Progenitor cell of endocrine pancreas (in vitro differentiated cells): ENCODE measurements at regions not wholly inside any gene's neighbourhood (a gene's known extent, or its start where the extent isn't known, plus 50 kb on each side); places are given as distances from the start of the nearest gene placed in this dataset.

Source experiments
- DNase-seq: peaks from one replicate; pipeline ENCODE4 v3.0.0; 2021; ENCODE audit warnings: low spot score; ENCODE audit not compliant: unreplicated experiment
- H3K27ac Mint-ChIP-seq: 2 replicates; pipeline ENCODE4 v1.8.0; 2021; ENCODE audit warnings: mild to moderate bottlenecking, moderate library complexity, mixed read lengths
- H3K27me3 Mint-ChIP-seq: 2 replicates; pipeline ENCODE4 v1.8.0; 2021; ENCODE audit warnings: mixed read lengths
- H3K36me3 Mint-ChIP-seq: 2 replicates; pipeline ENCODE4 v1.8.0; 2022; ENCODE audit warnings: mixed read lengths; ENCODE audit not compliant: insufficient read depth
- H3K4me1 Mint-ChIP-seq: 2 replicates; pipeline ENCODE4 v1.8.0; 2021; ENCODE audit warnings: low read depth, mixed read lengths
- H3K4me3 Mint-ChIP-seq: 2 replicates; pipeline ENCODE4 v1.8.0; 2021; ENCODE audit warnings: low read depth, mild to moderate bottlenecking, moderate library complexity, mixed read lengths
- H3K9me3 Mint-ChIP-seq: 2 replicates; pipeline ENCODE4 v1.8.0; 2021; ENCODE audit warnings: low read depth, mixed read lengths
- CTCF ChIP-seq: fragments of 200-600 bp; sonication (generic); IDR thresholded peaks from one replicate; pipeline ENCODE4 v1.5.0; 2021; ENCODE audit warnings: antibody characterized with exemption, mild to moderate bottlenecking; ENCODE audit not compliant: unreplicated experiment

DNA sequence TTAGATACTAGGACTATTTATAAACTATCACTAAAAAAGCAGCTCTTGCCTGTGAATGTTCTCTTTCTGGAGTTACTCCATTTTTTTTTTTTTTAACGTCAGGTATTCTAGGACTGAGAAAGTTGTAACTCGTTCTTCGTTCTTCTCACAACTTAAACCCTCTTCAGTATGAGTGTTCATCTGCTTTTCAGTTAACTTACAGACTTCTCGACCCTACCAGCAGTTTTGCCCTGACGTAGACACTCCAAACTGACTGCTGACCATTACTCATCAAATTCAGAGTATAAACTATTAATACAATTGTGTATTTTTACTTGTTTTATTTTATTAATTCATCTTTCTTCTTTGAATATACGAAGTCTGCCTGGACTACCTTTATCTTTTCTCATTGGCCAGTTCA, 353.1 kb downstream of the GPR37 start:
- Mint-ChIP-seq H3K4me1 (no peaks in the 10 kb centered on the region), H3K9me3 (no peaks in the 10 kb centered on the region), H3K27me3 (no peaks in the 10 kb centered on the region), H3K4me3 (no peak overlapping the region), H3K36me3 (no peaks in the 10 kb centered on the region), H3K27ac (no peak overlapping the region)
- DNase-seq, result no peak
- TF ChIP-seq CTCF, result no peak

- no peaks in the 10 kb centered on the region for H3K4me1 Mint-ChIP-seq
These were observed 353.8 kb downstream of the GPR37 start for GRCh38 chr7:124411796-124412195.

DNA sequence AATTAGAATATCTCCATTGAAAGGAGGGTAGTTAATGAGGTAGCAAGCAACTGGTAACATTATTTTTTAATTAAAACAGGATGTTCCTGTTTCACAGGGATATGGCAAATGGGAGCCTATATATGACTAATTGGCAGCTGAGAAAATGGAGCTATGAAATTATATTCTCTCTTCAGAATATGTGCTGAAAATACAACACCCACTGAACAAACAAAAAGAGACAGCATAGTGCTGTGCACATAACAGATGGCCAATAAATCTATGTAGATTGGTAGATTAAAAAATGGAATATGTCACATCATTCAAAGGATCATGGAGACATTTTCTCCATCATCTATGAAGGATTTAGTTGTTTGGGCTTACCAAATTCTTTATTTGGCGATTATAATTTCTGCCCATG, 362.0 kb downstream of the GPR37 start:
- Mint-ChIP-seq H3K9me3 (no peaks in the 10 kb centered on the region), H3K4me3 (no peak overlapping the region), H3K27ac (no peak overlapping the region), H3K27me3 (no peaks in the 10 kb centered on the region), H3K4me1 (peaks cover 7% of the 10 kb centered on the region), H3K36me3 (no peaks in the 10 kb centered on the region)
- TF ChIP-seq CTCF, result no peak
- DNase-seq, result no peak

More at GRCh38 chr7:124411796-124412195, 353.8 kb downstream of the GPR37 start:
- no peak for TF ChIP-seq CTCF
- no peaks in the 10 kb centered on the region for H3K36me3 Mint-ChIP-seq
- H3K9me3 Mint-ChIP-seq, result no peaks in the 10 kb centered on the region
- no peak for DNase-seq
- no peak overlapping the region for H3K27ac Mint-ChIP-seq
- H3K27me3 Mint-ChIP-seq, result no peaks in the 10 kb centered on the region
- no peak overlapping the region for H3K4me3 Mint-ChIP-seq

DNA sequence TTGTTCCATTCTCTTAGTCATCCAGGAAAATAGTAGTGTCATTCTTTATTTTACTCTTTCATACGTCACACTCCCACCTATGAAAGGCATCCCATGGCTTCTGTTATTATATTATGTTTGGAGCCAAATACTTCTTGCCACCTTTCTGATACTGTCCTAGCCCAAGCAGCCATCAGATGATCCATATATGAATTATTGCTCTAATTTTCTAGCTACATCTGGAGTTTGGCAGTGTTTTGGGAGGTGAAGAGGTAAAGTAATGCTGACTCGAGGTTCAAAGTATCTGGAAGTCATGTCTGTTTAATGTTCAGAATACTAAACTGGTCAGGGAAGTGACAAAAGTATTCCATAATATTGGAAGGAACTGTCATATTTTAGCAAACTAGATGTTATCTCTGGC, 362.5 kb downstream of the GPR37 start:
- Mint-ChIP-seq H3K36me3 (no peaks in the 10 kb centered on the region), H3K9me3 (no peaks in the 10 kb centered on the region), H3K27ac (no peak overlapping the region), H3K4me3 (no peak overlapping the region), H3K27me3 (no peaks in the 10 kb centered on the region), H3K4me1 (peaks cover 7% of the 10 kb centered on the region)
- TF ChIP-seq CTCF, result no peak
- no peak for DNase-seq

- Mint-ChIP-seq H3K4me1 (peaks cover 7% of the 10 kb centered on the region), H3K36me3 (no peaks in the 10 kb centered on the region), H3K27me3 (no peaks in the 10 kb centered on the region), H3K4me3 (no peak overlapping the region), H3K27ac (no peak overlapping the region), H3K9me3 (peaks cover 4% of the 10 kb centered on the region)
- TF ChIP-seq CTCF, result no peak
- DNase-seq, result no peak
These were observed 365.7 kb downstream of the GPR37 start for GRCh38 chr7:124399941-124400340.
